Tibial nerve (tissue), 4 donors: ENCODE measurements at regions not wholly inside any gene's neighbourhood (a gene's known extent, or its start where the extent isn't known, plus 50 kb on each side); places are given as distances from the start of the nearest gene placed in this dataset.

Source experiments
- DNase-seq, 2 donors: peaks; one replicate each; pipeline ENCODE4 v3.0.0-alpha.2; 2019; ENCODE audit warnings: low spot score in 2 of 2
- H3K27ac ChIP-seq, 4 donors: fragments of 200-600 bp; sonication (generic) in 3 of 4; one replicate each; pipeline ENCODE4 v1.5.1; 2017 to 2019; ENCODE audit warnings: mild to moderate bottlenecking in 1 of 4
- H3K27me3 ChIP-seq, 2 donors: fragments of 200-600 bp; sonication (generic) in 1 of 2; one replicate each; pipeline versions ENCODE4 v1.5.1 to v1.6.0; 2017 to 2019
- H3K36me3 ChIP-seq, 3 donors: fragments of 200-600 bp; sonication (generic); one replicate each; pipeline ENCODE4 v1.5.1; 2018 to 2019
- H3K4me1 ChIP-seq, 4 donors: fragments of 200-600 bp; sonication (generic) in 3 of 4; one replicate each; pipeline ENCODE4 v1.5.1; 2017 to 2019
- H3K4me3 ChIP-seq, 4 donors: fragments of 200-600 bp; sonication (generic) in 3 of 4; one replicate each; pipeline ENCODE4 v1.5.1; 2017 to 2019; ENCODE audit warnings: mild to moderate bottlenecking in 1 of 4, moderate library complexity in 1 of 4
- H3K9me3 ChIP-seq, 4 donors: fragments of 200-600 bp; sonication (generic) in 3 of 4; one replicate each; pipeline ENCODE4 v1.5.1; 2017 to 2019
- EP300 ChIP-seq, 2 donors: sonication (generic); formaldehyde crosslinking; IDR thresholded peaks; one replicate each; pipeline ENCODE4 v1.6.1; 2017; ENCODE audit warnings: antibody characterized with exemption in 2 of 2, mild to moderate bottlenecking in 1 of 2
- POLR2A ChIP-seq, 2 donors: fragments of 450-650 bp; IDR thresholded peaks; one replicate each; pipeline ENCODE4 v1.6.1; 2017; ENCODE audit warnings: antibody characterized with exemption in 2 of 2, mild to moderate bottlenecking in 2 of 2, moderate library complexity in 2 of 2
- WGBS, 2 donors: methylation state at CpG; one replicate each; pipeline ENCODE4 v1.1.5; 2018; 5-methylcytosine and 5-hydroxymethylcytosine counted together
- TF ChIP-seq, protein P1 (sequence below), 5 experiments: fragments of 200-600 bp in 3 of 5; fragments of 450-650 bp in 2 of 5; sonication (generic) in 3 of 5; IDR thresholded peaks; one replicate each; pipeline ENCODE4 v1.5.1; 2016 to 2019; ENCODE audit warnings: antibody characterized with exemption in 5 of 5, mild to moderate bottlenecking in 3 of 5, moderate library complexity in 2 of 5

DNA sequence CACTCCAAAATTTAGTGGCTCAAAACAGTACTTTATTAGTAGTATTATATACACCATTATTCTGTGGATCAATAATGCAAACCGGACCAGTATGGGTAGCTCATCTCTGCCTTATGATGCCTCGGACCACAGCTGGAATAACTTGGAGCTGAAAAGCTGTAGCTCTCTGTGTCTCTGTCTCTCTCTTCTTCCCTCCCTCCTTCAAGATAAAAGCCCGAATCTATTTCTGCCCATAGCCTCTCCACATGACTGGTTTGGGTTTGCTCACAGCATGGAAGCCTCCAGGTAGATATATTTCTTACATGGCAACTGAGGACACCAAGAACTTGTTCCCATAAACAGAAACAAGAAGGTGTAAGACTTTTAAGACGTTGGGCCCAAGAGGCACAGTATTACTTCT, 147.5 kb upstream of the TBCA start:
- DNase-seq = no peak
- Histone ChIP-seq H3K9me3 (peaks cover 0 to 11% (median 0%) of the 10 kb centered on the region in 4 donors), H3K4me3 (no peak overlapping the region), H3K27ac (no peak overlapping the region), H3K4me1 (no peaks in the 10 kb centered on the region), H3K36me3 (no peaks in the 10 kb centered on the region), H3K27me3 (no peaks in the 10 kb centered on the region)
- TF ChIP-seq POLR2A (IDR thresholded peaks at IDR 0.05) (no peak), EP300 (IDR thresholded peaks at IDR 0.05) (no peak)
- TF ChIP-seq, protein P1, sequence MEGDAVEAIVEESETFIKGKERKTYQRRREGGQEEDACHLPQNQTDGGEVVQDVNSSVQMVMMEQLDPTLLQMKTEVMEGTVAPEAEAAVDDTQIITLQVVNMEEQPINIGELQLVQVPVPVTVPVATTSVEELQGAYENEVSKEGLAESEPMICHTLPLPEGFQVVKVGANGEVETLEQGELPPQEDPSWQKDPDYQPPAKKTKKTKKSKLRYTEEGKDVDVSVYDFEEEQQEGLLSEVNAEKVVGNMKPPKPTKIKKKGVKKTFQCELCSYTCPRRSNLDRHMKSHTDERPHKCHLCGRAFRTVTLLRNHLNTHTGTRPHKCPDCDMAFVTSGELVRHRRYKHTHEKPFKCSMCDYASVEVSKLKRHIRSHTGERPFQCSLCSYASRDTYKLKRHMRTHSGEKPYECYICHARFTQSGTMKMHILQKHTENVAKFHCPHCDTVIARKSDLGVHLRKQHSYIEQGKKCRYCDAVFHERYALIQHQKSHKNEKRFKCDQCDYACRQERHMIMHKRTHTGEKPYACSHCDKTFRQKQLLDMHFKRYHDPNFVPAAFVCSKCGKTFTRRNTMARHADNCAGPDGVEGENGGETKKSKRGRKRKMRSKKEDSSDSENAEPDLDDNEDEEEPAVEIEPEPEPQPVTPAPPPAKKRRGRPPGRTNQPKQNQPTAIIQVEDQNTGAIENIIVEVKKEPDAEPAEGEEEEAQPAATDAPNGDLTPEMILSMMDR (IDR thresholded peaks at IDR 0.05) = no peak
- 75% methylated on average over 4 of the region's 4 CpGs for WGBS, 2 donors

DNA sequence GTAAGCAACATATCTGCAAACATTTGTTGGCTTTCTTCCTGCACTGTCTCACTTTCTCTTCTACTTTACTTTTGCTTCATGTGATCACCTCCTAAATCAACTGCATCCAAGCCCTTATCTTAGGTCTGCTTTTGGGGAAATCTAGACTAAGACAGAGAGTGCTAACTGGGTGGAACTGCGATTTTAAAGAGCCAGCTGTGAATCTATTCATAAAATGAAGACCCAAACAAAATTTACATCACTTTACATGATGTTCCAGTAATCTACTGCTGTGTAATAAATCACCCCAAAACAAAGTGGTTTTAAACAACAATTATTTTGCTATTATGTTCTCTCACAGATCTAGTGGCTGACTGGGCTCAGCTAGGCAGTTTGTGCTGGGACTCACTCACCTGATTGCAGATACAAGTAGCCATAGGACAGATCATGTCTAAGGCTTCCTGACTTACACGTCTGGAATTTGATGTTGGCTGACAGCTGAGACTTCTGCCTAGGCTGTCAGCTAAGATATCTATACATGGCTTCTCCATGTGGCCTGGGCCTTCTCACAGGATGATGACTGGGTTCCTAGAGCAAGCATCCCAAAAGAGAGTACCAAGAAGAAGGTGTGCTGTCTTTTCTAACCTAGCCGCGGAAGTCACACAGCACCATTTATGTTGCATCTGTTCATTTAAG, 145.1 kb upstream of the TBCA start:
- peaks cover 0 to 8% (median 0%) of the 10 kb centered on the region in 4 donors for H3K9me3 ChIP-seq
- H3K36me3 ChIP-seq = no peaks in the 10 kb centered on the region
- no peak for DNase-seq
- no peak overlapping the region for H3K4me3 ChIP-seq
- no peak overlapping the region for H3K27ac ChIP-seq
- no peaks in the 10 kb centered on the region for H3K27me3 ChIP-seq
- TF ChIP-seq, protein P1 (IDR thresholded peaks at IDR 0.05) = no peak
- TF ChIP-seq EP300 (IDR thresholded peaks at IDR 0.05) (no peak), POLR2A (IDR thresholded peaks at IDR 0.05) (no peak)
- H3K4me1 ChIP-seq = no peaks in the 10 kb centered on the region
- 83 to 89% methylated on average over 4 of the region's 4 CpGs for WGBS, 2 donors

DNA sequence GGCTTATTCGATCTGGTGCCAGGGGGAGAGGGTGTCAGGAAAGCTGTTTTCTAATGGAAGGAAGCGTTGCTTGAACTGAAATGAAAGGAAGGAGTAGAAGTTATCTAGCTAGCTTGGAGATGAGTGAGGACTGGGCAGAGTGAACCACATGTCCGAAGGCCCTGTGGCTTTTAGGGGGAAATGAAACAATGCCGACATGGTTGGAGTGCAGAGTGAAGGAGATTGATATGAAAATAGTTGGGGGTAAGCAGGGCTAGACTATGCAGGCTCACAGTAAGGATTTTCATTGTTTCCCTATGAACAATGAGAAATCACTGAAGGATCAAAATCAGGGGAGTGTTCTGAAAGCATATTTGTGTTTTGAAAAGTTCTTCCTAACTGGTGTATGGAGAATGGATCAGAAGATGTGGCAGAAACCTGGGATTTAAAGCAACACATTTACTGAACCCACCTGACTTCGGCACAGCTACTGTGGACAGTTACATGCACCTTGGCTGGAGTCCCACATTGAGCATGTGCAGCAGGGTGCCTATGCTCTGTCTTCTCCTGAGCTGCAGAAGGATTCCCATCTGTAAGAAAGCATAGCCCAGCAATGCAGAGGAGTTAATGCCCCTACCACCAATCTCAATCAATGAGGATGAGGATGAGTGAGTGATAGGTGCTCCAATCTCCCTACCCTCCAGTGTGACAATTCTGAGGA, 144.4 kb upstream of the TBCA start:
- Histone ChIP-seq H3K27me3 (no peaks in the 10 kb centered on the region), H3K4me3 (no peak overlapping the region), H3K27ac (no peak overlapping the region), H3K9me3 (peaks cover 0 to 1% (median 0%) of the 10 kb centered on the region in 4 donors), H3K4me1 (no peaks in the 10 kb centered on the region), H3K36me3 (no peaks in the 10 kb centered on the region)
- WGBS, 2 donors = 83 to 88% methylated on average over 5 of the region's 5 CpGs
- DNase-seq = no peak
- TF ChIP-seq EP300 (IDR thresholded peaks at IDR 0.05) (no peak), POLR2A (IDR thresholded peaks at IDR 0.05) (no peak)
- TF ChIP-seq, protein P1 (IDR thresholded peaks at IDR 0.05) = no peak

DNA sequence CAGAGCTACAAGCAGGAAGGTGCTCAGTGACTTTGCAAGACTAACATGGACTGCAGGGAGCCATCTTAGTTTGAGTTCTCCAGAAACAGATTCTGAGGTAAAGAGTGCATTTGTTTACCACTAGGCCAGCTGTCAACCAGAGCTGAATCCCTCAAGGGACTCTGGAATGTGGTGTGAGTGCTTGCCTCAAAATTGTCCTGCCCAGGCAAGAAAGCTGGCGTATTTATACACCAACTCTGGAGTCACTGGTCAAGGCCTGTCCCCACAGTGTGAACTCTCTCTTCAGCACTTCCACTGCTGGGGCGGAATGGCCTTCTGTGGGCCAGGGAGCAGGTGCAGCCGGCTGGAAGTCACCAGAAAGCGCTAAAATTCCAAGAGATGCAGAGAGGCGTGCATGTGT, 139.2 kb upstream of the TBCA start:
- TF ChIP-seq, protein P1 (IDR thresholded peaks at IDR 0.05) = no peak
- TF ChIP-seq EP300 (IDR thresholded peaks at IDR 0.05) (no peak), POLR2A (IDR thresholded peaks at IDR 0.05) (no peak)
- Histone ChIP-seq H3K4me1 (no peaks in the 10 kb centered on the region), H3K9me3 (peaks cover 0 to 5% (median 0%) of the 10 kb centered on the region in 4 donors), H3K4me3 (no peak overlapping the region), H3K27ac (no peak overlapping the region), H3K27me3 (no peaks in the 10 kb centered on the region), H3K36me3 (no peaks in the 10 kb centered on the region)
- DNase-seq = no peak
- WGBS, 2 donors = 85 to 100% methylated on average over 5 of the region's 5 CpGs

DNA sequence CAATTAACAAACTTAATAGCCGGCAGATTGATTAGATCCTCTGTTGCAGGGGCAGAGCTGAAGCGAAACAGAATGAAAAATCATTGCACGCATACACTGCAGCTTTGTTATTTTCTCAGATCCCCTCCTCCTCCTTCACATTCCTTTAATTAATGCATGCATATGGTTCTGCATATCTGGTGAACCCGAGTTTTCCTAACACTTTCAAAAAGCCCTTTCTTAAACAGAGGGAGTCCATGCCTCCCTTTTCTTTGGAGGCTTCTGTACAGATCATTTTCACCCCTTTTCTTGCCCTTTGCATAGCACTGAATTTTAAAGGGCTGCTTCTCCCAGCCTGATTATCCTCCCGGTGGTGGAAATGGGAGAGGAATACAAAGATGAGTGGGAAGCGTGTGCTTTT, 136.6 kb upstream of the TBCA start:
- TF ChIP-seq EP300 (IDR thresholded peaks at IDR 0.05) = no peak
- TF ChIP-seq, protein P1 (IDR thresholded peaks at IDR 0.05) = no peak
- no peak for TF ChIP-seq POLR2A (IDR thresholded peaks at IDR 0.05)
- Histone ChIP-seq H3K36me3 (no peaks in the 10 kb centered on the region), H3K4me1 (no peaks in the 10 kb centered on the region), H3K4me3 (no peak overlapping the region), H3K27me3 (no peaks in the 10 kb centered on the region), H3K27ac (no peak overlapping the region), H3K9me3 (peaks cover 0 to 5% (median 0%) of the 10 kb centered on the region in 4 donors)
- WGBS, 2 donors = 32 to 38% methylated on average over 6 of the region's 6 CpGs
- DNase-seq = no peak
